GM12878 (cell line): ENCODE measurements at regions not wholly inside any gene's neighbourhood (a gene's known extent, or its start where the extent isn't known, plus 50 kb on each side); places are given as distances from the start of the nearest gene placed in this dataset.

Experiments used
- ATAC-seq: fragments of 200-7000 bp; cut with Tn5 transposase; 3 replicates; pipeline ENCODE4 v1.9.1; 2020; ENCODE audit warnings: mild to moderate bottlenecking, moderate library complexity
- BruUV-seq: library from RNA; stranded (reverse); fragments of 400-500 nt; replicated peaks from 2 replicates; lab custom pipeline; 2021; lab: Mats Ljungman, UMichigan
- CTCF ChIA-PET: fragments of 300-600 bp; sonication (Branson Sonifier 250); formaldehyde crosslinking; extraction: SDS; loops from one replicate; lab custom pipeline; 2021; ENCODE audit warnings: inconsistent platforms; lab: Yijun Ruan, JAX
- POLR2A ChIA-PET: fragments of 350-600 bp; formaldehyde crosslinking; extraction: SDS; loops from one replicate; lab custom pipeline; 2021; ENCODE audit warnings: inconsistent platforms; lab: Charles Lee
- RAD21 ChIA-PET: fragments of 300-600 bp; sonication (Branson Sonifier 250); formaldehyde crosslinking; loops from one replicate; lab custom pipeline; 2023; ENCODE audit warnings: antibody characterized with exemption; ENCODE audit not compliant: unreplicated experiment; lab: Charles Lee
- SMC1A ChIA-PET: fragments of 300-600 bp; sonication (Branson Sonifier 250); formaldehyde crosslinking; loops from one replicate; lab custom pipeline; 2023; ENCODE audit not compliant: unreplicated experiment, uncharacterized antibody; lab: Charles Lee
- DNase-seq: peaks from one replicate; pipeline ENCODE4 v3.0.0-alpha.2; 2011; ENCODE audit warnings: low read depth, low spot score
- FAIRE-seq: peaks from 3 replicates; lab custom pipeline; 2011; peaks lifted over from hg19 to GRCh38; lab: Jason Lieb, UNC
- H2AFZ ChIP-seq: 2 replicates; pipeline ENCODE4 v1.6.0; 2011; ENCODE audit warnings: low read depth, low read length, control low read depth; ENCODE audit not compliant: control insufficient read depth
- H3K27ac ChIP-seq: 2 replicates; pipeline ENCODE4 v1.5.1; 2011; ENCODE audit warnings: control low read depth; ENCODE audit not compliant: control insufficient read depth, insufficient read depth
- H3K27me3 ChIP-seq, 2 experiments: replicated peaks in 1 of 2; 2 replicates each; pipeline versions ENCODE4 v1.6.0 to v1.6.1; 2011; ENCODE audit warnings: low read length in 1 of 2; ENCODE audit not compliant: control insufficient read depth in 2 of 2, insufficient read depth in 2 of 2
- H3K36me3 ChIP-seq, 2 experiments: 2 replicates each; pipeline ENCODE4 v1.5.1; 2011; ENCODE audit warnings: low read length in 1 of 2; ENCODE audit not compliant: control insufficient read depth in 2 of 2, insufficient read depth in 2 of 2
- H3K4me1 ChIP-seq: 2 replicates; pipeline ENCODE4 v1.6.1; 2011; ENCODE audit warnings: mild to moderate bottlenecking, low read length, moderate library complexity, mixed read lengths; ENCODE audit not compliant: control insufficient read depth, insufficient read depth
- H3K4me2 ChIP-seq: 2 replicates; pipeline ENCODE4 v1.6.0; 2011; ENCODE audit warnings: control low read depth; ENCODE audit not compliant: control insufficient read depth, insufficient read depth
- H3K4me3 ChIP-seq: fragments of 200-600 bp; sonication (generic); 2 replicates; pipeline ENCODE4 v1.5.1; 2016
- H3K79me2 ChIP-seq: 2 replicates; pipeline ENCODE4 v1.6.0; 2011; ENCODE audit warnings: low read length; ENCODE audit not compliant: control insufficient read depth, insufficient read depth
- H3K9ac ChIP-seq: 2 replicates; pipeline ENCODE4 v1.8.0; 2011; ENCODE audit warnings: low read length, control low read depth, mixed read lengths; ENCODE audit not compliant: control insufficient read depth, insufficient read depth
- H3K9me3 ChIP-seq: replicated peaks from 3 replicates; pipeline ENCODE4 v1.5.1; 2011; ENCODE audit warnings: mild to moderate bottlenecking, low read length; ENCODE audit not compliant: control insufficient read depth, insufficient read depth
- H4K20me1 ChIP-seq: 2 replicates; pipeline ENCODE4 v1.6.0; 2011; ENCODE audit not compliant: control insufficient read depth, insufficient read depth
- ASH2L ChIP-seq: fragments of 300-600, 200-600 bp; sonication (generic); IDR thresholded peaks from 2 replicates; pipeline ENCODE4 v1.6.1; 2017; ENCODE audit warnings: low read depth, mild to moderate bottlenecking, borderline replicate concordance
- BACH1 ChIP-seq: fragments of 450-650 bp; IDR thresholded peaks from 2 replicates; pipeline ENCODE4 v1.6.1; 2017; ENCODE audit warnings: mild to moderate bottlenecking, borderline replicate concordance
- CUX1 ChIP-seq: IDR thresholded peaks from 2 replicates; pipeline ENCODE4 v1.6.1; 2012; ENCODE audit warnings: improper control_type of control experiment, low read depth, low read length; ENCODE audit not compliant: insufficient replicate concordance
- MTA3 ChIP-seq: IDR thresholded peaks from 2 replicates; pipeline ENCODE4 v1.6.1; 2012; ENCODE audit warnings: low read length, inconsistent platforms, borderline replicate concordance
- USF1 ChIP-seq: IDR thresholded peaks from 2 replicates; pipeline ENCODE4 v1.6.1; 2011; ENCODE audit warnings: borderline replicate concordance, low read depth, mild to moderate bottlenecking, moderate library complexity, mixed read lengths, low read length; ENCODE audit not compliant: insufficient read depth; ENCODE audit errors: extremely low read length
- USF2 ChIP-seq: IDR thresholded peaks from 2 replicates; pipeline ENCODE4 v1.6.1; 2011; ENCODE audit warnings: low read depth, low read length, improper control_type of control experiment, borderline replicate concordance
- WGBS: methylation state at CpG from one replicate; pipeline ENCODE4 v1.1.6; 2016; ENCODE audit warnings: low lambda C conversion rate; ENCODE audit not compliant: insufficient replicate concordance, insufficient coverage; ENCODE audit errors: missing lambda C conversion rate; 5-methylcytosine and 5-hydroxymethylcytosine counted together
- in situ Hi-C: fragments of 300-500 bp; cut with MboI; formaldehyde crosslinking; loops from 9 replicates; pipeline ENCODE4 v1.14.3; 2018; ENCODE audit warnings: mixed read lengths
- intact Hi-C: fragments of 100-400 bp; cut with micrococcal nuclease; formaldehyde crosslinking; loops from one replicate; pipeline ENCODE4 v1.14.2; 2022; ENCODE audit not compliant: unreplicated experiment

GRCh38 chr12:31210541-31210940 lies 115.4 kb downstream of the SINHCAF start (continued):
- TF ChIP-seq USF1: no peak
- no peak for TF ChIP-seq MTA3
- TF ChIP-seq USF2: no peak
- no peak for TF ChIP-seq ASH2L

- 53% methylated on average over 7 of the region's 7 CpGs for WGBS
- Histone ChIP-seq H3K4me3 (no peak overlapping the region), H3K4me2 (no peak overlapping the region), H3K4me1 (no peaks in the 10 kb centered on the region), H3K9ac (no peak overlapping the region), H3K79me2 (no peaks in the 10 kb centered on the region), H3K9me3 (no peaks in the 10 kb centered on the region), H3K27me3 (no peaks in the 10 kb centered on the region; a peak in 2 of 4 replicates), H3K36me3 (no peaks in the 10 kb centered on the region), H4K20me1 (no peaks in the 10 kb centered on the region), H3K27ac (no peak overlapping the region), H2AFZ (no peak overlapping the region)
- RAD21 ChIA-PET: no interaction called here
- CTCF ChIA-PET: no interaction called here
- FAIRE-seq (no peak), DNase-seq (no peak), ATAC-seq (no peak)
- no TSS peak for BruUV-seq
- in situ Hi-C loops (no loop called here), intact Hi-C loops (no loop called here)
- POLR2A ChIA-PET: no interaction called here
- SMC1A ChIA-PET: interaction anchor here (1.3 to 1.4 kb wide), 2 partner anchors 12 to 148 kb away, joined by 3 read pairs; no protein-coding TSS in a partner anchor
- TF ChIP-seq CUX1 (no peak), BACH1 (no peak)
Observed at GRCh38 chr12:31214626-31215517, 111.1 kb downstream of the SINHCAF start.
